ENCODE measurements at regions not wholly inside any gene's neighbourhood (a gene's known extent, or its start where the extent isn't known, plus 50 kb on each side); places are given as distances from the start of the nearest gene placed in this dataset.

- H3K27ac ChIP-seq (ENCODE audit: low read depth in 1 of 2, low read length in 2 of 2), result no peak overlapping the region
- H3K27ac Mint-ChIP-seq, result no peak overlapping the region
- intact Hi-C loops (cut with DNase I, micrococcal nuclease), result no loop called here
- H3K4me1 Mint-ChIP-seq (ENCODE audit: low read depth), result no peaks in the 10 kb centered on the region
- peaks cover 0 to 6% of the 10 kb centered on the region in 2 experiments for H3K27me3 ChIP-seq (ENCODE audit: control insufficient read depth in 1 of 2, insufficient read depth in 2 of 2, low read length in 2 of 2)
- H3K4me1 ChIP-seq (ENCODE audit: insufficient read depth, low read length), result no peaks in the 10 kb centered on the region
- no peaks in the 10 kb centered on the region for H3K9me3 Mint-ChIP-seq
- ChIA-PET CTCF (no interaction called here), POLR2A (no interaction called here)
- H3K4me3 ChIP-seq (ENCODE audit: low read length), result no peak overlapping the region
- TF ChIP-seq, protein P1, sequence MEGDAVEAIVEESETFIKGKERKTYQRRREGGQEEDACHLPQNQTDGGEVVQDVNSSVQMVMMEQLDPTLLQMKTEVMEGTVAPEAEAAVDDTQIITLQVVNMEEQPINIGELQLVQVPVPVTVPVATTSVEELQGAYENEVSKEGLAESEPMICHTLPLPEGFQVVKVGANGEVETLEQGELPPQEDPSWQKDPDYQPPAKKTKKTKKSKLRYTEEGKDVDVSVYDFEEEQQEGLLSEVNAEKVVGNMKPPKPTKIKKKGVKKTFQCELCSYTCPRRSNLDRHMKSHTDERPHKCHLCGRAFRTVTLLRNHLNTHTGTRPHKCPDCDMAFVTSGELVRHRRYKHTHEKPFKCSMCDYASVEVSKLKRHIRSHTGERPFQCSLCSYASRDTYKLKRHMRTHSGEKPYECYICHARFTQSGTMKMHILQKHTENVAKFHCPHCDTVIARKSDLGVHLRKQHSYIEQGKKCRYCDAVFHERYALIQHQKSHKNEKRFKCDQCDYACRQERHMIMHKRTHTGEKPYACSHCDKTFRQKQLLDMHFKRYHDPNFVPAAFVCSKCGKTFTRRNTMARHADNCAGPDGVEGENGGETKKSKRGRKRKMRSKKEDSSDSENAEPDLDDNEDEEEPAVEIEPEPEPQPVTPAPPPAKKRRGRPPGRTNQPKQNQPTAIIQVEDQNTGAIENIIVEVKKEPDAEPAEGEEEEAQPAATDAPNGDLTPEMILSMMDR (IDR thresholded peaks at IDR 0.05), result no peak
- H3K36me3 ChIP-seq (ENCODE audit: insufficient read depth, low read length), result no peaks in the 10 kb centered on the region
- DNase-seq (no peak), ATAC-seq (ENCODE audit: poor library complexity) (no peak)
- H3K27me3 Mint-ChIP-seq, result no peaks in the 10 kb centered on the region
- no peaks in the 10 kb centered on the region for H3K36me3 Mint-ChIP-seq (ENCODE audit: low read depth)
- no peak overlapping the region for H3K4me3 Mint-ChIP-seq
- no peaks in the 10 kb centered on the region for H3K9me3 ChIP-seq (ENCODE audit: control insufficient read depth in 1 of 2, insufficient read depth in 1 of 2, low read length in 2 of 2)
Measured at GRCh38 chr12:65634061-65634460, 190.2 kb upstream of the HMGA2 start.

- Mint-ChIP-seq H3K27me3 (no peaks in the 10 kb centered on the region), H3K27ac (no peak overlapping the region), H3K36me3 (ENCODE audit: low read depth) (no peaks in the 10 kb centered on the region), H3K4me3 (no peak overlapping the region), H3K9me3 (no peaks in the 10 kb centered on the region), H3K4me1 (ENCODE audit: low read depth) (no peaks in the 10 kb centered on the region)
- TF ChIP-seq, protein P1 (IDR thresholded peaks at IDR 0.05), result no peak
- Histone ChIP-seq H3K9me3 (ENCODE audit: control insufficient read depth in 1 of 2, insufficient read depth in 1 of 2, low read length in 2 of 2) (no peaks in the 10 kb centered on the region), H3K4me3 (ENCODE audit: low read length) (no peak overlapping the region), H3K36me3 (ENCODE audit: insufficient read depth, low read length) (no peaks in the 10 kb centered on the region), H3K4me1 (ENCODE audit: insufficient read depth, low read length) (no peaks in the 10 kb centered on the region), H3K27ac (ENCODE audit: low read depth in 1 of 2, low read length in 2 of 2) (no peak overlapping the region), H3K27me3 (ENCODE audit: control insufficient read depth in 1 of 2, insufficient read depth in 2 of 2, low read length in 2 of 2) (peaks cover 0 to 6% of the 10 kb centered on the region in 2 experiments)
- ATAC-seq (ENCODE audit: poor library complexity) (no peak), DNase-seq (no peak)
- intact Hi-C loops (cut with DNase I, micrococcal nuclease), result no loop called here
- POLR2A ChIA-PET, result no interaction called here
- CTCF ChIA-PET, result no interaction called here
Measured at GRCh38 chr12:65634626-65635331, 189.5 kb upstream of the HMGA2 start.

- ATAC-seq (ENCODE audit: poor library complexity), result no peak
- no peaks in the 10 kb centered on the region for H3K9me3 Mint-ChIP-seq
- H3K4me1 Mint-ChIP-seq (ENCODE audit: low read depth), result no peaks in the 10 kb centered on the region
- TF ChIP-seq, protein P1 (IDR thresholded peaks at IDR 0.05), result no peak
- Histone ChIP-seq H3K27ac (ENCODE audit: low read depth in 1 of 2, low read length in 2 of 2) (no peak overlapping the region), H3K4me1 (ENCODE audit: insufficient read depth, low read length) (no peaks in the 10 kb centered on the region), H3K4me3 (ENCODE audit: low read length) (no peak overlapping the region), H3K36me3 (ENCODE audit: insufficient read depth, low read length) (no peaks in the 10 kb centered on the region), H3K27me3 (ENCODE audit: control insufficient read depth in 1 of 2, insufficient read depth in 2 of 2, low read length in 2 of 2) (peaks cover 0 to 6% of the 10 kb centered on the region in 2 experiments), H3K9me3 (ENCODE audit: control insufficient read depth in 1 of 2, insufficient read depth in 1 of 2, low read length in 2 of 2) (no peaks in the 10 kb centered on the region)
- no peak for DNase-seq
- H3K27ac Mint-ChIP-seq, result no peak overlapping the region
- CTCF ChIA-PET, result no interaction called here
- no peak overlapping the region for H3K4me3 Mint-ChIP-seq
- H3K36me3 Mint-ChIP-seq (ENCODE audit: low read depth), result no peaks in the 10 kb centered on the region
- no peaks in the 10 kb centered on the region for H3K27me3 Mint-ChIP-seq
- intact Hi-C loops (cut with DNase I, micrococcal nuclease), result no loop called here
- POLR2A ChIA-PET, result no interaction called here
Measured at GRCh38 chr12:65636436-65636835, 187.8 kb upstream of the HMGA2 start.
